Lower lobe of right lung (tissue), 2 donors: ENCODE measurements at regions not wholly inside any gene's neighbourhood (a gene's known extent, or its start where the extent isn't known, plus 50 kb on each side); places are given as distances from the start of the nearest gene placed in this dataset.
"Not testable (repeated sequence)": the region's sequence is repeated elsewhere in the genome, so short reads cannot be mapped to it uniquely, and the experiment has no call there.

Experiments
- ATAC-seq, 2 donors: fragments of 200-7000 bp; cut with Tn5 transposase; one replicate each; pipeline ENCODE4 v1.9.1; 2020 to 2022; ENCODE audit warnings: mild to moderate bottlenecking in 2 of 2, moderate library complexity in 2 of 2
- DNase-seq: peaks from one replicate; pipeline ENCODE4 v3.0.0-alpha.2; 2020
- H3K27ac ChIP-seq: fragments of 200-600 bp; one replicate; pipeline ENCODE4 v1.8.0; 2022
- H3K27me3 ChIP-seq: fragments of 200-600 bp; one replicate; pipeline ENCODE4 v1.8.0; 2022; ENCODE audit warnings: low read depth
- H3K36me3 ChIP-seq: fragments of 200-600 bp; one replicate; pipeline ENCODE4 v1.8.0; 2022; ENCODE audit warnings: mild to moderate bottlenecking
- H3K4me1 ChIP-seq: fragments of 200-600 bp; one replicate; pipeline ENCODE4 v1.8.0; 2022
- H3K4me3 ChIP-seq: fragments of 200-600 bp; one replicate; pipeline ENCODE4 v1.8.0; 2022; ENCODE audit warnings: mild to moderate bottlenecking
- H3K9me3 ChIP-seq: fragments of 200-600 bp; one replicate; pipeline ENCODE4 v1.8.0; 2022
- intact Hi-C: fragments of 100-400 bp; cut with DNase I; formaldehyde crosslinking; loops from one replicate; pipeline ENCODE4 v1.11.0; 2022
- donor health status: DM: no; HTN: yes; CAD: no; lungs with severe emphysema.

DNA sequence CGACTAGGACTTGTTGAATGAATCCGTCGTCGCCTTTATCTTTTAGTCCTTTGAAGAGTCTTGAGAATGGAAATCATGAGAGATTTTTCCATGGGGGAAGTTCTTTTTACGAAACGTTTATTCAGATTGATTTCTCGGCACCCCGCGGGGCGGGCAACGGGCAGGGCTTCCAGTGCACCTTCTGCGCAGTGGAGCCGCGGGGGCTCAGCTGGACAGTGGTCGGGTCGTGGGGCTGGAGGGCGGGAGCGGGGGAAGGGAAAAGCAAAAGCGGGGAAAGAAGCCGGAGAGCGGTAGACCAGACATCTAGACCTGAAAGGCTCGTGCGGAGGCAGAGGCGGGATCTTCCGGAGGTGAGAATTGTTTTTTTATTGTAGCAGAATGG is 103.0 kb downstream of the NBPF11 start:
- ATAC-seq, H3K9me3 ChIP-seq, intact Hi-C loops, H3K27ac ChIP-seq, H3K36me3 ChIP-seq, H3K27me3 ChIP-seq, H3K4me1 ChIP-seq, DNase-seq: not testable (repeated sequence)
- peak overlapping the region; percentile 36 for H3K4me3 ChIP-seq

DNA sequence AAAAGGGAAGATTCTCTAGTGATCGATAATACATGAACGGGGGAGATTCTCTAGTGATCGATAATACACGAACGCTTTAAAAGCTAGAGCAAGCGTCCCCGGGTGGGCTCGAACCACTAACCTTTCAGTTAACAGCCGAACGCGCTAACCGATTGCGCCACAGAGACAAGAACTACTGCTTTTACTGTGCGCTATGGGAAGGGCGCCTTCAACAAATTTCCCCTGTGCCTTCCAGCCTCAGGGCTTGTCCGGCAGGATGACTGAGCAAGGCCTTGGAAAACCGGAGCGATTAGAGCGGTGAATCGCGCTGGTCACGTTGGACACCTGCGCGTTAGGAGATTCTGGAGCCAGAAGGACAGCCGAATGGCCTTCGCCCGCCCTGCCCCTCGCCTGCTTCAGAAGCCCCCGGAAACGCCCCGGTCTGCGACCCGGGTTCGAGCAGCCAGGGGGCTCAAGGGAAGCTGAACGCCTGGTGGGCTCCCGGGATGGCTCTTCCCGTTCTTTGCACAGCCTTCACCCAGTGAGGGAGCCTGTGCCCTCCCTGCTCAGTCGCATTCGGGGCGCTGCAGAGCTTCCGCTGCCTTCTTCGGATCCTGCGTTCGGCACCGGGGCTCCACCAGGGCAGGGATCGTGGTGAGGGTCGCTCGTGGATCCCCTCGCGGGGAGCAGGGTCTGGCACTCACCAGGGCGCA is 103.5 kb downstream of the NBPF11 start:
- peak; percentile 40 for DNase-seq
- H3K4me1 ChIP-seq, H3K27ac ChIP-seq, intact Hi-C loops, H3K9me3 ChIP-seq, H3K36me3 ChIP-seq, H3K27me3 ChIP-seq: not testable (repeated sequence)
- ATAC-seq: peak in 1 of 2 donors; percentile 55
- peak overlapping the region; percentile 36 for H3K4me3 ChIP-seq

DNA sequence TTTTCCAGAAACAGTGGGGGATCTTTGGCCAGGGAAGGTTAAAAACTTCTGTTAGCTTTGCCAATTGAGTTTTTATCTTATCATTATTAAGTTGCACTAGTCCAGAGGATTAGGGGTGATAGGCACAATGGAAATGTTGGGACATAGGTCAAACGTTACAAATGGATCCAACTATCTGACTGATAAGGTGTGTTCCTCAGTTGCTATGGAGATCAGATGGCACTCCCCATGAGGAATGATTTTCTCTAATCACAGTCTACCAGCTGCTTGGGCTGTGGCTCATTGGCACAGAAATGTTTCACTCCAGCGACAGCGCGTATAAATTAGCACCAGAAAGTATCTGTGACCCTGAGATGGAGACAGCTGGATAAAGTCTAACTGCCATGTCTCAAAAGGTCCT is 106.2 kb downstream of the NBPF11 start:
- H3K27me3 ChIP-seq, ATAC-seq, H3K4me1 ChIP-seq, H3K9me3 ChIP-seq, DNase-seq, H3K4me3 ChIP-seq, intact Hi-C loops, H3K27ac ChIP-seq, H3K36me3 ChIP-seq: not testable (repeated sequence)

DNA sequence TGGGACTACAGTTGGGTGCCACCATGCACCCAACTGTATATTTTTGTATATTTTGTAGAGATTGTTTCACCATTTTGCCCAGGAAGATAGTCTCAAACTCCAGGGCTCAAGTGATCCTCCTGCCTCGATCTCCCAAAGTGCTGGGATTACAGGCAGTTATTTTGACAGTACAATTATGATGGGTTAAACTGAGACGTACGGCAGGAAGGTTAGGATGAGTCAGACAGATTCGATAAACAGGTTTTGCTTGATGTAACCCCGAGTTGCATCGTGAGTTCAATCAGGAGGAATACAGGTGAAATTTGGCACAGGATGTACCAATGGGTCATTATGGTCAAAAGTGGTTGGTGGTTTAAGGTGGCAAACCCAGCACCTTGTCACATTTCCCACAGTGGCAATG is 107.6 kb downstream of the NBPF11 start:
- H3K4me1 ChIP-seq, ATAC-seq, H3K4me3 ChIP-seq, H3K27ac ChIP-seq, H3K9me3 ChIP-seq, H3K36me3 ChIP-seq, H3K27me3 ChIP-seq, DNase-seq, intact Hi-C loops: not testable (repeated sequence)
